ENCODE measurements at regions not wholly inside any gene's neighbourhood (a gene's known extent, or its start where the extent isn't known, plus 50 kb on each side); places are given as distances from the start of the nearest gene placed in this dataset.

GRCh38 chr10:118210276-118210675 lies 131.8 kb downstream of the FAM204A start:
- no peak for TF ChIP-seq CTCF (IDR thresholded peaks at IDR 0.05; ENCODE audit: low read depth, low read length, missing input control)
- TF ChIP-seq, protein P1, sequence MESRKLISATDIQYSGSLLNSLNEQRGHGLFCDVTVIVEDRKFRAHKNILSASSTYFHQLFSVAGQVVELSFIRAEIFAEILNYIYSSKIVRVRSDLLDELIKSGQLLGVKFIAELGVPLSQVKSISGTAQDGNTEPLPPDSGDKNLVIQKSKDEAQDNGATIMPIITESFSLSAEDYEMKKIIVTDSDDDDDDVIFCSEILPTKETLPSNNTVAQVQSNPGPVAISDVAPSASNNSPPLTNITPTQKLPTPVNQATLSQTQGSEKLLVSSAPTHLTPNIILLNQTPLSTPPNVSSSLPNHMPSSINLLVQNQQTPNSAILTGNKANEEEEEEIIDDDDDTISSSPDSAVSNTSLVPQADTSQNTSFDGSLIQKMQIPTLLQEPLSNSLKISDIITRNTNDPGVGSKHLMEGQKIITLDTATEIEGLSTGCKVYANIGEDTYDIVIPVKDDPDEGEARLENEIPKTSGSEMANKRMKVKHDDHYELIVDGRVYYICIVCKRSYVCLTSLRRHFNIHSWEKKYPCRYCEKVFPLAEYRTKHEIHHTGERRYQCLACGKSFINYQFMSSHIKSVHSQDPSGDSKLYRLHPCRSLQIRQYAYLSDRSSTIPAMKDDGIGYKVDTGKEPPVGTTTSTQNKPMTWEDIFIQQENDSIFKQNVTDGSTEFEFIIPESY (IDR thresholded peaks at IDR 0.05) = no peak

Measured in liver (tissue), 2 donors.